Uterus (tissue), 2 donors: ENCODE measurements at regions not wholly inside any gene's neighbourhood (a gene's known extent, or its start where the extent isn't known, plus 50 kb on each side); places are given as distances from the start of the nearest gene placed in this dataset.

Source experiments
- CTCF ChIP-seq, 4 experiments: fragments of 200-600 bp in 2 of 4; fragments of 450-650 bp in 2 of 4; sonication (generic) in 2 of 4; IDR thresholded peaks; one replicate each; pipeline ENCODE4 v1.5.1; 2016 to 2019; ENCODE audit warnings: antibody characterized with exemption in 4 of 4, mild to moderate bottlenecking in 2 of 4, moderate library complexity in 1 of 4
- POLR2A ChIP-seq, 2 donors: fragments of 450-650 bp; IDR thresholded peaks; one replicate each; pipeline ENCODE4 v1.6.1; 2016; ENCODE audit warnings: antibody characterized with exemption in 2 of 2, mild to moderate bottlenecking in 1 of 2, moderate library complexity in 1 of 2

DNA sequence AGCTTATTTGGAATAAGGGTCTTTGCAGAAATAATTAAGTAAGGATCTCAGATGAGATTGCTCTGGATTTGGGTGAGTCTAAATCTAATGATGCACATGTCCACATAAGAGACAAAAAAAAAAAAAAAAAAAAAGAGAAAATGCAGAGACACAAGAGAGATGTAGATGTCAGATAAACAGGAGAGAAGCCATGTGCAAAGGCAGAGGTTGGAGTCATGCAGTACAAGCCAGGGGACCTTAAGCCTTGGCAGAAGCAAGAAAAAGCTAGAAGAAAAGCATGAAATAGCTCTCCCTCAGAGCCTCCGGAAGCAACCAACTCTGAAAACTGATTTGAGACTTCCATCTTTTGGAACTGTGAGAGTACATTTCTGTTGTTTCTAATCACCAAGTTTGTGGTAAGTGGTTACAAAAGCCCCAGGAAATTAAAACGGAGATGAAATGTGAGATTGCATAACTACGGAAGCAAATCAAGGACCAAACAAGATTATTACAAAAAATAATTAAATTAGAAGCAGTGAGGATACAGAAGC is 1304.0 kb upstream of the SEL1L start:
- TF ChIP-seq POLR2A (IDR thresholded peaks at IDR 0.05) = no peak
- TF ChIP-seq CTCF (IDR thresholded peaks at IDR 0.05) = no peak
